ENCODE measurements at regions not wholly inside any gene's neighbourhood (a gene's known extent, or its start where the extent isn't known, plus 50 kb on each side); places are given as distances from the start of the nearest gene placed in this dataset.

GRCh38 chr4:137129441-137129840 lies 402.9 kb downstream of the PCDH18 start:
- DNase-seq (ENCODE audit: missing footprints) (no peak), ATAC-seq (no peak)
- intact Hi-C loops (cut with DNase I): loop anchor here (10.0 kb wide), 2 partner anchors 965 to 1555 kb away; no protein-coding TSS in a partner anchor

DNA sequence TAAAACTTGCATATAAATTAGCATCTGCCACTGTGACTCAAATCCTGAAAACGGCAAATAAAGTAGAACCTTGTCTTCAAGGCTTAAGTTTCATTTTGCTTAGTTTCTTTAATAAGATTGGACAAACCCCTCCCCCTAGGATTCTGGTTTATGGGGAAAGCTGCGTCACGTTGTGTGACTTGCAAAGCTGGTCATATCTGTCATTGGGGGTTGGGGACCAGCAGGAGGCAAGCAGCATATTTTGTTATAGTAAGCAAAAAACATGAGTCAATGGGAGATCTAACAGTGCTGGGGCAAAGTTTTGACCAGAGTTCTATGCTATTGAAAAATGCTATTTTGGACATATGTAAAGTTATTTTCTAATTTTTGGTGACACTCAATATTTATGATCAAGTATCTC lies 407.3 kb downstream of the PCDH18 start:
- ATAC-seq (peak; percentile 48), DNase-seq (ENCODE audit: missing footprints) (no peak)
- intact Hi-C loops (cut with DNase I): loop anchor here (2.0 to 10.0 kb wide), 3 partner anchors 736 to 1560 kb away; no protein-coding TSS in a partner anchor

- DNase-seq (ENCODE audit: missing footprints): no peak
- intact Hi-C loops (cut with DNase I): loop anchor here (2.0 to 10.0 kb wide), 3 partner anchors 736 to 1560 kb away; no protein-coding TSS in a partner anchor
- peak; percentile 91 for ATAC-seq
These were observed 407.9 kb downstream of the PCDH18 start for GRCh38 chr4:137124278-137124932.

DNA sequence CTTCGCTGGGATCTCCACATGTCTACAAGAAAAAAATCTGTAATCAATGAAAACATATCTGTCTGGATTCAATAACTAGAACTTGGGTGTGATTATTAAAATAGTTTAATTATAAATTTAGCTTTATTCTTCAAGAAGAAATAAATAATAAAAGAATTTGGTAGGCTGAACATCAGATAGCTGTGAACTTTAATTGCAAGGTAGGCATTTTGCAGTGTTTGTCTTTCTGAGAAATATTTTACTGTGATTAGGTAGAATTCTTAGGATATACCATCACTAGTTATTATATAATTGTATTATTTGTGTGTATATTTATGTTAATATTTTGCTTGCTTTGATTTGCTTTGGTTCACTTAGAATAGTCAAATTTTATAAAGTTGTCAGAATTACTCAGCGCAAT lies 409.4 kb downstream of the PCDH18 start:
- intact Hi-C loops (cut with DNase I): loop anchor here (10.0 kb wide), 2 partner anchors 972 to 1562 kb away; no protein-coding TSS in a partner anchor
- ATAC-seq (no peak), DNase-seq (ENCODE audit: missing footprints) (no peak)

DNA sequence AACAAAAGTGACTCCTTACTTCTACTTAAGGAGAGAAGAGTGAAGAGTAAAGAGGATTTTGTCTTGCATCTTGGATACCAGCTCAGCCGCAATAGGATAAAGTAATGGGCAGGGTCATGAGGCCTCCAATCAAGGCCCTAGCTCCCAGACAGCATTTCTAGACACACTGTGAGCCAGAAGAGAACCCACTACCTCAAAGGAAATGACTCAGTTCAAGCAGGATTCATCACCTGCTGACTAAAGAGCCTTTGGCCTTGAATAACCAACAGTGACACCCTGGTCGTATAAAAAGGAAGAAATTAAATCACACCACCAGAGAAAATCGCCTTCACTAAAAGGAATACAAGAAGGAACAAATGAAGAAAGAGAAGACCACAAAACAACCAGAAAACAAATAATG lies 416.1 kb downstream of the PCDH18 start:
- DNase-seq (ENCODE audit: missing footprints) (no peak), ATAC-seq (no peak)
- intact Hi-C loops (cut with DNase I): no loop called here

DNA sequence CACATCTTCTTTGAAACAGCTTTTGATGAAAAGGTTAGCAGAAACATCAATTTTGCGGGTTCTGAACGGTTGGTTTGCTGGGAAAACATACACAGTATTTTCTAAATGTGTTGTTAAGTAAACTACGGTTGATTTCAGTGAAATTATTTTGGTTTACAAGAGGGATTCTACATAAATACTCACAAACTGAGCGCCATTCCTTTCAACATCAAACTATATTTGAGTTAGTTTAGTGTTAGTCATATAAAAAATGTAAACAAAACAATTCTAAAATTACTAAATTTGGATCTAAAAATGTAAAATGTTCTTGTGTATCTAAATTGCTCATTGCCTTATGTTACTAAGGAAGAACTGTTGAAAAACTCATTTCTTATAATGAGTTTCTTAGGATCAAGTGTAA lies 425.6 kb downstream of the PCDH18 start:
- intact Hi-C loops (cut with DNase I): no loop called here
- DNase-seq (ENCODE audit: missing footprints) (no peak), ATAC-seq (no peak)

- ATAC-seq (peak; percentile 59), DNase-seq (ENCODE audit: missing footprints) (no peak)
- intact Hi-C loops (cut with DNase I): no loop called here
These were observed 426.0 kb downstream of the PCDH18 start for GRCh38 chr4:137106287-137106686.

GRCh38 chr4:137090951-137091350 lies 441.3 kb downstream of the PCDH18 start:
- no peak for DNase-seq (ENCODE audit: missing footprints)
- intact Hi-C loops (cut with DNase I): no loop called here
- no peak for ATAC-seq

DNA sequence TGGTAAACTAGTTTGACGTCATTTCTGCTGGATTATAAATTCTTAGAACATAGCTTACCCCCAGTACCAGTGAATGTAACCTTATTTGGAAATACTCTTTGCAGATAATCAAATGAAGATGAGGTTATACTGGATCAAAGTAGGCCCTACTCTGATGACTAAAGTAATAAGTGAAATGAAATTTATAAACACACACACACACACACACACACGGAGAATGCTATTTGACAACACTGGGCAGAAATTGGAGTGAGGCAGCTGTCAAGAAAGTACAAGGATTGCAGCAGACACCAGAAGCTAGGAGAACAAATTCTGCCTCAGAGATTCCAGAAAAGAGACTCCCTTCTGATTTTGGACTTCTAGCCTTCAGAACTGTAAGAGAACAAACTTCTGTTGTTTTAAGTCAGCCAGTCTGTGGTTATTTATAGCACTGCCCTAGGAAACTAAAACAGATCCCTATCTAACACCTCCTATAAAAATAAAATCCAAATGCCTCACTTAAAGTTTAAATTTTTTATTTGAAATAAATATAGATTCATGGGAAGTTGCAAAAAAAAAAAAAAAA lies 448.6 kb downstream of the PCDH18 start:
- intact Hi-C loops (cut with DNase I): no loop called here

DNA sequence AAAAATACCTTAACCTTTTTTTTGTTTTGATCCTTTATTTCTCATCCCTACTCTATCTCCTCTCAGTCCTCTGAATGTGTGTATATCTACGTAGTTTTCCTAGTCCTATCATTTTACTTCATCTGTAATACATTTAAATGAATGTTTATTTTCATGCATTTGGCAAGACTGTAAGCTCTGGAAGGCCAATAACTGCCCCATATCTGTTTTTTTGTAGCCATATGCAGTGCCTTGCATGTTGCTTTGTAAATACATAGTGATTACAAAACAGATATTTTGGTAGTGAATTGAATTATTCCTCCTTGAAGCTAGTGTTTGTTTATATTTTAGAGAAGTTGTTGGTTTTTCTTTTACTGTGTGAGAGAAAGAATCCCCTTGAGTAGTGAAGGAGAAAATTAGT lies 450.2 kb downstream of the PCDH18 start:
- DNase-seq (ENCODE audit: missing footprints) (no peak), ATAC-seq (no peak)
- intact Hi-C loops (cut with DNase I): no loop called here

More for the DNA sequence above, 448.6 kb downstream of the PCDH18 start:
- no peak for ATAC-seq
- no peak for DNase-seq (ENCODE audit: missing footprints)

GRCh38 chr4:137076908-137077307 lies 455.4 kb downstream of the PCDH18 start:
- DNase-seq (ENCODE audit: missing footprints): no peak
- no peak for ATAC-seq
- intact Hi-C loops (cut with DNase I): no loop called here

GRCh38 chr4:137075586-137075985 lies 456.7 kb downstream of the PCDH18 start:
- DNase-seq (ENCODE audit: missing footprints): no peak
- no peak for ATAC-seq
- intact Hi-C loops (cut with DNase I): no loop called here

- ATAC-seq (no peak), DNase-seq (ENCODE audit: missing footprints) (no peak)
These were observed 461.7 kb downstream of the PCDH18 start for GRCh38 chr4:137070614-137071013.

GRCh38 chr4:137069473-137069872 lies 462.8 kb downstream of the PCDH18 start:
- intact Hi-C loops (cut with DNase I): no loop called here
- no peak for DNase-seq (ENCODE audit: missing footprints)
- ATAC-seq: no peak

More at GRCh38 chr4:137070614-137071013, 461.7 kb downstream of the PCDH18 start:
- intact Hi-C loops (cut with DNase I): no loop called here

- no peak for ATAC-seq
- no peak for DNase-seq (ENCODE audit: missing footprints)
- intact Hi-C loops (cut with DNase I): no loop called here
These were observed 464.6 kb downstream of the PCDH18 start for GRCh38 chr4:137067735-137068134.

GRCh38 chr4:137065311-137065710 lies 467.0 kb downstream of the PCDH18 start:
- DNase-seq (ENCODE audit: missing footprints) (no peak), ATAC-seq (no peak)
- intact Hi-C loops (cut with DNase I): no loop called here

- ATAC-seq: no peak
- DNase-seq (ENCODE audit: missing footprints): no peak
- intact Hi-C loops (cut with DNase I): no loop called here
These were observed 468.3 kb downstream of the PCDH18 start for GRCh38 chr4:137063961-137064360.

DNA sequence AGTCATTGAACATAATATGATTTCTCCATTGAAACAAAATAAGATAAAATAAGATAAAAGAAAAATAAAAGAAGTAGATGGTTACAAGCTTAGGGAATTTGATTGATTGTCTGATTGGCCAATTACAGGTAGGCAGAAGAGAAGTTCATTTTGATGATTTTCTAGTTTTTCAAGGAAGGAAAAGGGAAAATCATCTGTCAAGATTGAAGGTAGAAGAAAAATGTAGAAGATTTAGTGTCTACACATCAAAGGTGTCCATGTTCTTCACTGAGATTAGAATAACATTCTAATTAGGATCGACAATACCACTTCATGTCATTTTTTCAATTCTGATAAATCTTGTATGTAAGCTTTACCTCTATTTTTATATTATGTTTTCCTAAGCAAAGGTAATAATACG lies 489.1 kb downstream of the PCDH18 start:
- no peak for DNase-seq (ENCODE audit: missing footprints)
- intact Hi-C loops (cut with DNase I): no loop called here
- ATAC-seq: no peak

- no peak for ATAC-seq
- no peak for DNase-seq (ENCODE audit: missing footprints)
- intact Hi-C loops (cut with DNase I): no loop called here
These were observed 492.9 kb downstream of the PCDH18 start for GRCh38 chr4:137039370-137039769.

DNA sequence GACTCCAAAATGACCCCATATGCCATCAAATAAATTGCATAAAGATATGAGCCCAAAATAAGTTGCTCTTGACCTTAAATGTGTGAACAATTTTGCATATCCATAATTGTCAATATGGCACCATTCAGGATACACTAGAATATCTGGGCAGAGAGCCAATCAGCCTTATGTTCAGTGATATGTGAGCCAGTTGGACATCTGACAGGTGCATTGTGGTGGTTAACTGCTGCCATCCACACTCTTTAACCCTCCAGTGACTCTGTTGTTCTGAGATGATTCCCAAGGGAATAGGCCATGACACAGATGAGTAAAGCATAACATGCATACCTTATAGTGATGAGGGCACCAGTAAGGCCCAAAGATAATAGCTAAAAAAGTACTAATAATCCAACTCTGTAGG lies 500.1 kb downstream of the PCDH18 start:
- ATAC-seq (no peak), DNase-seq (ENCODE audit: missing footprints) (no peak)
- intact Hi-C loops (cut with DNase I): no loop called here

DNA sequence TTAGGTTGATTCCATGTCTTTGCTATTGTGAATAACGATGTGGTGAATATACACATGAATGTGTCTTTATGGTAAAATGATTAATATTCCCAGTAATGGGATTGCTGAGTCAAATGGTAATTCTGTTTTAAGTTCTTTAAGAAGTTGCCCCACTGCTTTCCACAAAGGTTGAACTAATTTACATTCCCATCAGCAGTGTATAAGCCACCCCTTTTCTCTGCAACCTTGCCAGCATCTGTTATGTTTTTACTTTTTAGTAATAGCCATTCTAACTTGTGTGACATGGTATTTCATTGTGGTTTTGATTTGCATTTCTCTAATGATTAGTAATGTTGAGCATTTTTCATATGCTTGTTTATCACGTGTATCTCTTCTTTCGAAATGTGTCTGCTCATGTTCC lies 503.3 kb downstream of the PCDH18 start:
- ATAC-seq (no peak), DNase-seq (ENCODE audit: missing footprints) (no peak)
- intact Hi-C loops (cut with DNase I): no loop called here

Measured in Right ventricle myocardium inferior (tissue), 1 donor.